VCaP (cell line): ENCODE measurements at regions not wholly inside any gene's neighbourhood (a gene's known extent, or its start where the extent isn't known, plus 50 kb on each side); places are given as distances from the start of the nearest gene placed in this dataset.

Experiments used
- H3K27ac ChIP-seq: fragments of 450-650 bp; 2 replicates; pipeline ENCODE4 v1.5.1; 2017
- CTCF ChIP-seq: fragments of 450-650 bp; conservative IDR thresholded peaks from 2 replicates; pipeline ENCODE4 v1.5.1; 2017; ENCODE audit warnings: mild to moderate bottlenecking, moderate library complexity

- no peak for TF ChIP-seq CTCF
- H3K27ac ChIP-seq = no peak overlapping the region
Measured at GRCh38 chr4:178480881-178481280, 1038.6 kb upstream of the AGA start.

DNA sequence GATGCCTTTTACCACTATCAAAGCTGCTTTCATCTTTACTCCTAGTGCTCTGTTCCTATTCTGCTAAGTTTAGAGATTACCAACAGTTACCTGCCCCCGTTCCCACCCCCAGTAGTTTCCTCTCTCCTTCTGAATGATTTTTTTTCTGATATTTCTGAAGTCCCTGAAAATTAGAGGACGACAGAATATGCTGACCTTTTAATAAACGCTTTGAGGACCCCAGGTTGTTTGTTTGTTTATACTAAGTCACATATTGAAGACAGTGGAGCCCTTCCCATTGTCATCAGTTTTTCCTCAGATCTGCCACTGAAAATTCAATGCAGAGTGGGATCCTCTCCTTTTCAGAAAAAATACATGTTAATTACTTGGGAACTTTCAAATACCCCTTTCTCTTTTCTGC, 1039.3 kb upstream of the AGA start:
- no peak overlapping the region for H3K27ac ChIP-seq
- no peak for TF ChIP-seq CTCF

GRCh38 chr4:178523038-178523437, 1080.8 kb upstream of the AGA start:
- no peak overlapping the region for H3K27ac ChIP-seq
- TF ChIP-seq CTCF = no peak

GRCh38 chr4:178535939-178536579, 1093.8 kb upstream of the AGA start:
- H3K27ac ChIP-seq = no peak overlapping the region
- no peak for TF ChIP-seq CTCF

GRCh38 chr4:178553201-178553600, 1111.0 kb upstream of the AGA start:
- TF ChIP-seq CTCF = no peak
- H3K27ac ChIP-seq = no peak overlapping the region

DNA sequence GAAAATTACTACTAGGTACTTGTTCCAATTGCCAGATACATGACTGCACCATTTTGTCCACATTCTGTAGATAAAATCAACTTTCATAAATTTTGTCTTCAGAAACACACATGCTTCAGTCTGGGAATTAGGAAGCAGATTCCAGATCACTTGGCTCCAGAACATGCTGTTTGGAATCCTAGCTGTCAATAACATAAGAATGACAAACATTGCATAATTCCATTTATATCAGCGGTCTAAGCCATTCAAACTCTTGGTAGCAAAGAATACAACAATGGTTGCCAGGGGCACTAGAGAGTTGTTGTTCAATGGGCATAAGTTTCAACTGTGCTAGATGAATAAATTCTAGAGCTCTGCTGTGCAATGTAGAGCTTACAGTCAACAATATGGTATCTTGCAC, 1112.1 kb upstream of the AGA start:
- no peak overlapping the region for H3K27ac ChIP-seq
- TF ChIP-seq CTCF = no peak

DNA sequence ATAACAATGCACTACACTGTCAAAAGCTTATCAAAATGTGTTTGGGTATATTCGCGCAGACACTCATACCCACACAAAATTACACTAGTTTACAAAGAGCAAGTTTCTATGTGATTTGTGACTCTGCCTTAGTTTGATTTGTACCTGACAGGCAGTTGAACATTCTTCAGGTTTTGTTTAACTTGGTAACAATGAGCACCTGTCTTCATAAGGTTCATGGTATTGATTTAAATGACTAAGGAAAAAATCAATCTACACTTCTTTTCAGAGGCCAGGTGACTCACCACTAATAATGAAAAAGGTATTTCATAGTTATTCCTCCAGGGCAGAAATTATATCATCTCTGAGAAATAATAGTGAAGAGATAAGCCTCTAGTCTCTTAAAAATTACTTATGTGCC, 1114.6 kb upstream of the AGA start:
- H3K27ac ChIP-seq = no peak overlapping the region
- no peak for TF ChIP-seq CTCF
